Left lung (tissue), 4 donors: ENCODE measurements at regions not wholly inside any gene's neighbourhood (a gene's known extent, or its start where the extent isn't known, plus 50 kb on each side); places are given as distances from the start of the nearest gene placed in this dataset.

Experiments used
- ATAC-seq: fragments of 200-7000 bp; cut with Tn5 transposase; one replicate; pipeline ENCODE4 v1.9.1; 2020; ENCODE audit warnings: moderate library complexity
- DNase-seq, 4 donors: peaks; one replicate each; pipeline ENCODE4 v3.0.0-alpha.2; 2013 to 2020
- H3K27ac ChIP-seq, 2 donors: fragments of 200-600 bp; sonication (generic) in 1 of 2; one replicate each; pipeline versions ENCODE4 v1.5.0 to v1.8.0; 2020 to 2021
- H3K27me3 ChIP-seq, 2 donors: fragments of 200-600 bp; sonication (generic) in 1 of 2; one replicate each; pipeline versions ENCODE4 v1.5.0 to v1.8.0; 2020 to 2021
- H3K36me3 ChIP-seq, 2 donors: fragments of 200-600 bp; sonication (generic) in 1 of 2; one replicate each; pipeline versions ENCODE4 v1.5.0 to v1.8.0; 2020 to 2021
- H3K4me1 ChIP-seq, 2 donors: fragments of 200-600 bp; one replicate each; pipeline ENCODE4 v1.8.0; 2021
- H3K4me3 ChIP-seq, 2 donors: fragments of 200-600 bp; sonication (generic) in 1 of 2; one replicate each; pipeline versions ENCODE4 v1.5.0 to v1.8.0; 2020 to 2021; ENCODE audit warnings: mild to moderate bottlenecking in 1 of 2
- H3K9me3 ChIP-seq, 2 donors: fragments of 200-600 bp; sonication (generic) in 1 of 2; one replicate each; pipeline versions ENCODE4 v1.5.0 to v1.8.0; 2020 to 2021
- CTCF ChIP-seq, 2 donors: fragments of 200-600 bp; sonication (generic) in 1 of 2; IDR thresholded peaks; one replicate each; pipeline versions ENCODE4 v1.5.0 to v1.8.0; 2021; ENCODE audit warnings: antibody characterized with exemption in 2 of 2
- intact Hi-C, 2 donors: fragments of 100-400 bp; cut with DNase I; formaldehyde crosslinking; loops; one replicate each; pipeline versions ENCODE4 v1.11.2 to v1.14.2; 2022
- donor health status: DM: no; HTN: yes; CAD: no.
- donor health status: DM: no; HTN: no; CAD: no.

- Histone ChIP-seq H3K27me3 (no peaks in the 10 kb centered on the region), H3K4me1 (no peaks in the 10 kb centered on the region), H3K9me3 (no peaks in the 10 kb centered on the region), H3K27ac (no peak overlapping the region), H3K4me3 (no peak overlapping the region), H3K36me3 (no peaks in the 10 kb centered on the region)
- TF ChIP-seq CTCF (IDR thresholded peaks at IDR 0.05): no peak
- intact Hi-C loops: no loop called here
- ATAC-seq: no peak
- DNase-seq: no peak
These were observed 98.4 kb downstream of the GLUL start for GRCh38 chr1:182293119-182293589.

- no peaks in the 10 kb centered on the region for H3K4me1 ChIP-seq
- no peaks in the 10 kb centered on the region for H3K9me3 ChIP-seq
- ATAC-seq (no peak), DNase-seq (no peak)
- no peaks in the 10 kb centered on the region for H3K27me3 ChIP-seq
- H3K36me3 ChIP-seq: no peaks in the 10 kb centered on the region
- intact Hi-C loops: no loop called here
- no peak overlapping the region for H3K27ac ChIP-seq
- TF ChIP-seq CTCF (IDR thresholded peaks at IDR 0.05): no peak
- no peak overlapping the region for H3K4me3 ChIP-seq
These were observed 99.3 kb downstream of the GLUL start for GRCh38 chr1:182292193-182292741.

GRCh38 chr1:182291584-182292192 is 99.9 kb downstream of the GLUL start:
- H3K36me3 ChIP-seq: no peaks in the 10 kb centered on the region
- TF ChIP-seq CTCF (IDR thresholded peaks at IDR 0.05): no peak
- no peaks in the 10 kb centered on the region for H3K4me1 ChIP-seq
- no peaks in the 10 kb centered on the region for H3K27me3 ChIP-seq
- ATAC-seq (no peak), DNase-seq (no peak)
- intact Hi-C loops: no loop called here
- no peak overlapping the region for H3K27ac ChIP-seq
- H3K9me3 ChIP-seq: no peaks in the 10 kb centered on the region
- H3K4me3 ChIP-seq: no peak overlapping the region

- no peaks in the 10 kb centered on the region for H3K36me3 ChIP-seq
- H3K9me3 ChIP-seq: no peaks in the 10 kb centered on the region
- no peak overlapping the region for H3K27ac ChIP-seq
- intact Hi-C loops: no loop called here
- DNase-seq (no peak), ATAC-seq (no peak)
- H3K27me3 ChIP-seq: no peaks in the 10 kb centered on the region
- no peaks in the 10 kb centered on the region for H3K4me1 ChIP-seq
- H3K4me3 ChIP-seq: no peak overlapping the region
- TF ChIP-seq CTCF (IDR thresholded peaks at IDR 0.05): no peak
These were observed 102.6 kb downstream of the GLUL start for GRCh38 chr1:182288749-182289604.

DNA sequence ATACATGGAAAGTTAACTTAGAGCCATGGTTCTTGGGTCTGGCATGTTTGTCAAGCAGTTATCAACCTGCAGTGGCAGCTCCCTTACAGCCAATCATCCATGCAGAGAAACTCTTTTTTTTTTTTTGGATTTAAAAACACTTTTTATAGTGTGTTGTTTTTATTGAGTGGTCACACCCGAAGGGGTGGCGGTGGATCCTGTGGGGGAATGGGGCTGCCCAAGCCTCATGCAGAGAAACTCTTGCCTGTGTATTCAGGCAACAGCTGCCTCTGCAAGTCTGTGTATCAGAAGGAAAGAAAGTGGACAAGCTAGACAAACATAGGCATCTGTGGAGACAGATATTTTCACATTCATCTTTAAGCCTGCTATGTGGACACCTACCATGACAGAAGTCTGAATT is 104.8 kb downstream of the GLUL start:
- Histone ChIP-seq H3K36me3 (no peaks in the 10 kb centered on the region), H3K4me1 (no peaks in the 10 kb centered on the region), H3K27ac (no peak overlapping the region), H3K27me3 (no peaks in the 10 kb centered on the region), H3K4me3 (no peak overlapping the region), H3K9me3 (no peaks in the 10 kb centered on the region)
- DNase-seq (no peak), ATAC-seq (no peak)
- intact Hi-C loops: no loop called here
- TF ChIP-seq CTCF (IDR thresholded peaks at IDR 0.05): no peak
